ENCODE measurements at regions not wholly inside any gene's neighbourhood (a gene's known extent, or its start where the extent isn't known, plus 50 kb on each side); places are given as distances from the start of the nearest gene placed in this dataset.
"Not testable (repeated sequence)": the region's sequence is repeated elsewhere in the genome, so short reads cannot be mapped to it uniquely, and the experiment has no call there.

- no peak overlapping the region for H3K27ac ChIP-seq
- no peaks in the 10 kb centered on the region for H3K36me3 ChIP-seq
- H3K27me3 ChIP-seq: no peaks in the 10 kb centered on the region
- TF ChIP-seq POLR2A (IDR thresholded peaks at IDR 0.05) (no peak), CTCF (IDR thresholded peaks at IDR 0.05 in 4 of 5, conservative IDR thresholded peaks at IDR 0.05 in 1 of 5) (no peak)
- intact Hi-C loops (cut with DNase I; ENCODE audit: low total_unique reads): no loop called here
- in situ Hi-C loops (cut with MboI; ENCODE audit: low sequenced_read_pairs in 4 of 4): no loop called here
- no peak overlapping the region for H3K4me3 ChIP-seq
- DNase-seq (no peak), ATAC-seq (no peak)
- no peaks in the 10 kb centered on the region for H3K4me1 ChIP-seq
- no peaks in the 10 kb centered on the region for H3K9me3 ChIP-seq
These were observed 80.2 kb upstream of the TMEM229A start for GRCh38 chr7:124113045-124113444.

GRCh38 chr7:124106575-124106974 is 73.7 kb upstream of the TMEM229A start:
- no peak for DNase-seq
- ATAC-seq: no peak
- Histone ChIP-seq H3K4me3 (no peak overlapping the region), H3K36me3 (no peaks in the 10 kb centered on the region), H3K27ac (no peak overlapping the region), H3K4me1 (no peaks in the 10 kb centered on the region), H3K27me3 (no peaks in the 10 kb centered on the region), H3K9me3 (no peaks in the 10 kb centered on the region)
- TF ChIP-seq POLR2A (IDR thresholded peaks at IDR 0.05) (no peak), CTCF (IDR thresholded peaks at IDR 0.05 in 4 of 5, conservative IDR thresholded peaks at IDR 0.05 in 1 of 5) (no peak)
- intact Hi-C loops (cut with DNase I; ENCODE audit: low total_unique reads): no loop called here
- in situ Hi-C loops (cut with MboI; ENCODE audit: low sequenced_read_pairs in 4 of 4): no loop called here

GRCh38 chr7:124101173-124101768 is 68.4 kb upstream of the TMEM229A start:
- Histone ChIP-seq H3K27me3 (no peaks in the 10 kb centered on the region), H3K36me3 (no peaks in the 10 kb centered on the region), H3K4me1 (no peaks in the 10 kb centered on the region), H3K27ac (no peak overlapping the region), H3K4me3 (no peak overlapping the region), H3K9me3 (no peaks in the 10 kb centered on the region)
- DNase-seq: no peak
- no peak for TF ChIP-seq POLR2A (IDR thresholded peaks at IDR 0.05)
- no peak for TF ChIP-seq CTCF (IDR thresholded peaks at IDR 0.05 in 4 of 5, conservative IDR thresholded peaks at IDR 0.05 in 1 of 5)
- intact Hi-C loops (cut with DNase I; ENCODE audit: low total_unique reads) (no loop called here), in situ Hi-C loops (cut with MboI; ENCODE audit: low sequenced_read_pairs in 4 of 4) (no loop called here)
- ATAC-seq: no peak

GRCh38 chr7:124100190-124100589 is 67.3 kb upstream of the TMEM229A start:
- no peak for DNase-seq
- intact Hi-C loops (cut with DNase I; ENCODE audit: low total_unique reads): no loop called here

GRCh38 chr7:124099585-124099984 is 66.7 kb upstream of the TMEM229A start:
- in situ Hi-C loops (cut with MboI; ENCODE audit: low sequenced_read_pairs in 4 of 4); H3K9me3 ChIP-seq; H3K27ac ChIP-seq; DNase-seq; ATAC-seq; H3K36me3 ChIP-seq; H3K27me3 ChIP-seq; H3K4me3 ChIP-seq; intact Hi-C loops (cut with DNase I; ENCODE audit: low total_unique reads); H3K4me1 ChIP-seq: not testable (repeated sequence)

More at GRCh38 chr7:124100190-124100589, 67.3 kb upstream of the TMEM229A start:
- Histone ChIP-seq H3K4me3 (no peak overlapping the region), H3K27me3 (no peaks in the 10 kb centered on the region), H3K4me1 (no peaks in the 10 kb centered on the region), H3K36me3 (no peaks in the 10 kb centered on the region), H3K9me3 (no peaks in the 10 kb centered on the region), H3K27ac (no peak overlapping the region)
- in situ Hi-C loops (cut with MboI; ENCODE audit: low sequenced_read_pairs in 4 of 4): no loop called here
- no peak for ATAC-seq
- no peak for TF ChIP-seq CTCF (IDR thresholded peaks at IDR 0.05 in 4 of 5, conservative IDR thresholded peaks at IDR 0.05 in 1 of 5)
- TF ChIP-seq POLR2A (IDR thresholded peaks at IDR 0.05): no peak
